ELF-1 (cell line): ENCODE measurements at regions not wholly inside any gene's neighbourhood (a gene's known extent, or its start where the extent isn't known, plus 50 kb on each side); places are given as distances from the start of the nearest gene placed in this dataset.
"Not testable (repeated sequence)": the region's sequence is repeated elsewhere in the genome, so short reads cannot be mapped to it uniquely, and the experiment has no call there.

Experiments
- DNase-seq: peaks from one replicate; pipeline ENCODE4 v3.0.0-alpha.2; 2016; ENCODE audit warnings: low read depth, low spot score

GRCh38 chr4:34253239-34253638, 1991.1 kb downstream of the ARAP2 start:
- no peak for DNase-seq

- DNase-seq: no peak
Observed at GRCh38 chr4:34258176-34258575, 1986.1 kb downstream of the ARAP2 start.

- DNase-seq: no peak
Observed at GRCh38 chr4:34261799-34262314, 1982.5 kb downstream of the ARAP2 start.

DNA sequence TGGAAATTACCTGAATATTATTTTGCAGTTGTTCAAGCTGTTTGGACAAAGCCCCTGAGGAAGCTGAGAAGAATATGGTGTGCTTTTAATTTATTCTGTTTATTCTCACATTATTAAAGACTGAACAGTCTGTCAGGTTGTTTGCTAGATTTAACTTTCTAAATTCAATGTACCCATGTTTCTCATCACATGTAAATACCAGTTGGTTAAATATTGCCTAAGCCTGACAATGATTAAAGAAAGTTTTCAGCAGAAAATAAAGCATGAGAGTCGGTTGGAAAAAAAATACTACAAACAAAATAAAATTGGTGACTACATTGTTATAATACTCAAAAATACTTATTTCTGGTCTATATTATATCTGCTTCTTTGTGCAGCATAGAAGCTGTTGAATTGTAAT, 1974.7 kb downstream of the ARAP2 start:
- DNase-seq: no peak

DNA sequence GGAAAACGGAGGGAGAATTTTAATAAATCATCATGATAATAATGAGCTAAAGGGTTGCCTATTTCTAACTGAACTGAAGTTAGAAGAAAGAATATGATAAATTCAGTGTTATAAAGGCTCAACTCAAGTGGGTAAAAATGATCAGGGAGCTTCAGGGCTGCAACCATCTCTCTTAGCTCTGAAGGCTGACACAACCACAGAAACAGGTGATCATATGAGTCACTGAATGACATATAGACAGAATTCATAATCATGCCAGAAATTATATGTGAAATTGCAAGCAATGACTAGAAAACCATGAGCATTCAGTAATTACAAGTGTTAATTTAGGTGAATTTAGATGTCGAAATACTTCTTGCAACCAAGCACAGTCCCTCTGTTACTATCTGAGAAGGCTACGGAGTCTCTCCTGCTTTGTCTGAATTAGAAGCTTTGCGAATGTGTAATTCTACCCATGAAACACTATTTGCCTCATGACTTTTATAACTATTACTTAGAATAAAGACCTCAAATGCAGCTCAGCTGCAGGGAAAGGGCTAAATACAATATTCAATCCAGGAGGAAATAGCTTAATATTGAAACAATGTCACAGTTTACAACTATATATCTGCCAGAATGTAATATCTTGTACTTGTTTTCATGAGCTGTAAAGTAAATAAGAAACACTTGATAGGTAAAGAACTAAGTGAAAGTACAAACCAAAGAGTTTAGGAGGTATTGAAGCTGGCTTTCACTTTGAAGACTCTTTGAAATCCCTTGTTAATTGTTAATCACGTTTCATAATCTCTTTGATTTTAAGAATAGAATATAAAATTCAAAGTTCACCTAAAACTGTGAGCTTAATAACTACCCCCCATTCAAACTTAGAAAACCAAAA, 1972.6 kb downstream of the ARAP2 start:
- no peak for DNase-seq

DNA sequence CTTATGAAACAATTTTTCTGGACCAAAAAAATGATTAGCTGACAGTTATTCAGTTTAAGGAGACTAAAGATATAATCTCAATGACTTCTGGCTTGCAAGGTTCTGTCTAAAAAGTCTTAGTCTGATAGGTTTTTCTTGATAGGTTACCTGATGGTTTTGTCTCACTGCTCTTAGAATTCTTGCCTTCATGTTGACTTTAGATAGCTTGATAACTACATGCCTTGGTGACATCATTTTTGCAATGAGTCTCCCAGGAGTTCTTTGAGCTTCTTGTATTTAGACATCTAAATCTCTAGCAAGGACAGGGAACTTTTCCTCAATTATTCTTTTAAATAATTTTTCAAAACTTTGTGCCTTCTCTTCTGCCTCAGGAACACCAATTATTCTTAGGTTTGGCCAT, 1965.3 kb downstream of the ARAP2 start:
- no peak for DNase-seq

DNA sequence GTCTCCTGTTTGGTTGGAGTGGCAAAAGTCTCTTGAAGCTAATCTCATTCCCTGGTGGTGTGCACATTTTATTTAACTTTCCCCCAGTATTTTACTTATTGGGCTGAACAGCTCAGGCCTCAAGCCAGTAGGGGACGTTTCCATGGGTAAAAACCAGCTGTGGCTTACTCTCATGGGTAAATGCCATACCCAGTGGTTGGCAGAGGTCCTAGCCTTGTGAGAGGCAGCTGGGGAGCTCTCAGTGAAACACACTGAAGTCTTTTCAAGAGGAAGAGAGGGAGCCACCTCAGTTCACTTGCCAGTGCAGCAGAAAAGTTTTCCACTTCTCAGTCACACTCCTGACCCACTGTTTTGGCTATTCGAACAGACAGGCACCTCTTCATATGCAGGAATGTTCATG, 1964.2 kb downstream of the ARAP2 start:
- DNase-seq: no peak

DNA sequence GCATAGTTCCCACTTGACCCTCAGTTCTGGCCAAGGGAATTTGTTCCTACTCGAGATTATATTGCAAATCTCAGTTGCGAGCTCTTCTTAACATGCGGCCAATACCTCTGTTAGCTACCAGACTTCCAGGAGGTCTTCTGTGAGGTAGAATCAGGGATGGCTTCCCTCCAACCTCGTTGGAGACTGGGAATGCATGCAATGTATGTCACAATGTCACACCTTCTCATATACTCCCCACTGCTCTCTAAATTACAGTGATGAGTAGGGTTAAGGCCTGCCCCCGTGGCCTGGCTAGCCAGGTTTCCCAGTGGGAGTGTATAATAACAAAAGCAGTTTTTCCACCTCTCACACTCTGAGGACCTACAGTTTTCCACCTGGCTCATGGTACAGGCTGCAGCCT, 1962.5 kb downstream of the ARAP2 start:
- no peak for DNase-seq

GRCh38 chr4:34289489-34289888, 1954.8 kb downstream of the ARAP2 start:
- DNase-seq: no peak

DNA sequence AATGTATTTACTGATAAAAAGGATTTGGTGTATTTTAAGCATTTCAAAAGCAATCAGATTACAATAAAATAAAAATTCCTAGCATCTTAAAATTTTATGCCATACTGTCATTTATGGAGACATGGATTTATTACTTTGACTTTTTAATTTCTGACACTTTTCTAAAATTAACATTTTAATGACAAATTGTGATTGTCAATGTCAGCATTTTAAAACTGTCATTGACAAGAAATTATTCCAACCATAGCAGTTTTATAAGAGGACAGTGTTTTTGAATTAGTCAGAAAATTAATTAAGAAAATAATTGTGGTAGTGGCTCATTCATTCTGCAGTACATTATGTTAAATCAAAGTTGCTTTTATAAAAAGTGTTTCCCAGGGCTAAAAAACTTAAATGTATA, 1954.4 kb downstream of the ARAP2 start:
- DNase-seq: no peak

DNA sequence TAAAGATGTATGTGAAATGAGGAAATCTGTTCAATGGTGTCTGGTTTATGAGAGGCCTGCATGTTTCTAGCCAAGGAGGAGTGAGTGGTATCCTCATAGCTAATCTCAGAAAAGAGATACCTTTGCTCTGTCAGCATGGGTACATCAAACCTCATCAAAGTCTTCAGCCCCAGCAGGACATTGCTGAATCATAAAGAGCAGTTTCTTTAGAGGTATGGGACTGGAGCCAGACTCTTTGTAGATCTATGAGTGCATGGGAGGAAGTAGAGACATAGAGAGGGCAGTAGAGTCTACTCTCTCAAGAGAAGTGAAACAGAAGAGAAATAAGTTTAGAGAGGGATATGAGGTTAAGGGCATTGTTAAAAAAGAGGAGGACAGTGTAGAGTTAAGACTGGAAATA, 1950.9 kb downstream of the ARAP2 start:
- DNase-seq: no peak

- no peak for DNase-seq
Observed at GRCh38 chr4:34309383-34309906, 1934.9 kb downstream of the ARAP2 start.

DNA sequence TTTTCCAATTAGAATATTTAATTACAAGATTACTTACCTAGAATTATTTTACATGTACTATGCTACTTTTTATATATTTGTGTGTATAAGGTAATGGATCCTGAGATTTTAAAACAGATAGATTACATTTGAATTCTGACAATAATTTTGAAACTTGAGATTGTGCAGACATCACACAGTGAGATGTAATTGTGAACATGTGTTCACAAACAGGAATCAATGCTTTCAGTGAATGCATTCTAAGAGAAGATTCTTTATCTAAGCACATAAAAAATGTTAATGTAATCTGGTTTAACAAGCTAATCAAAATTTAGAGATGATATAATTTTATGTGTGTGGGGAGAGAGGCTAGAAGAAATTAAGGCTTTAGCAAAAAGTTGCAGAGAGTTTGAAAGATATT, 1925.5 kb downstream of the ARAP2 start:
- no peak for DNase-seq

DNA sequence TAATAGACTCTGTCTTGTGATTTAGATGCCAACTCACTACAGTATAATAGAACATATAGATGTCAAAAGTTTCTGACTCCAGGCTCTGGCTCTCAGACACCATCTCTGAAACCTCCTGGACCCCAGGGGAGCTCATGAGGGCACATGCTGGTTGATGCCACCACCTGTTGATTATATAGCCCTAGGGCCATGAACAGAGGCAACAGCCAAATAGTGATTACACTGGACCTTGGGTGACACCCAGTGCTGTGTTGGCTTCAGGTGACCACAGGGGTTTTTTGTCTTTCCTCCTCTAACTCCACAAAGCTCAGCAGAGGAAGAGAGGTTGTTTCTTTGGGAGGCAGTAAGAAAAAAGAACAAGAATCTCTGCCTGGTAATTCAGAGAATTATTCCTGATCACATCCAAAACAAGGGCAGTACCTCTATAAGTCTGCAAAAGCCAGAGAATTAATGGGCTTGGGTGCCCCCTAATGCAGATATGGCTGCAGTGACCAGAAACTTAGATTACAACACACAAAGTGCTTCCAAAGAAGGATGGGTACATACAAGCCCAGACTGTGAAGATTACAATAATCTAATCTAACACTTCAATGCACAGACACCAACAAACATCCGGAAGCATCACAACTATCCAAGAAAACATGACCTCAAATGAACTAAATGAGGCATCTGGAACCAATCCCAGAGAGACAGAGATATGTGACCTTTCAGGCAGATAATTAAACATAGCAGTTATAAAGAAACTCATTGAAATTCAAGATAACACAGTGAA, 1920.6 kb downstream of the ARAP2 start:
- DNase-seq: no peak

DNA sequence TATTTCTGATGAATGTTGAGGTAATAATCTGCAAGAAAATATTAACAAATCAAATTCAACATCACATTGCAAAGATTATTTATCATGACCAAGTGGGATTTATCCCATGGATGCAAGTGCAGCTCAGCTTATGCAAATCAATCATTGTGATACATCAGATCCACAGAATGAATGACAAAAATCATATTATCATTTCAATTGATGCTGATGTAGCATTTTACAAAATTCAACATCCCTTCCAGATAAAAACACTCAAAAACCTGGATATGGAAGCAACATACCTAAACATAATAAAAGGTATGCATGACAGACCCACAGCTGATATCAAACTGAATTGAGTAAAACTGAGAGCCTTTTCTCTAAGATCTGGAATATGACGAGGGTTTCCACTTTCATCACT, 1915.4 kb downstream of the ARAP2 start:
- no peak for DNase-seq

DNA sequence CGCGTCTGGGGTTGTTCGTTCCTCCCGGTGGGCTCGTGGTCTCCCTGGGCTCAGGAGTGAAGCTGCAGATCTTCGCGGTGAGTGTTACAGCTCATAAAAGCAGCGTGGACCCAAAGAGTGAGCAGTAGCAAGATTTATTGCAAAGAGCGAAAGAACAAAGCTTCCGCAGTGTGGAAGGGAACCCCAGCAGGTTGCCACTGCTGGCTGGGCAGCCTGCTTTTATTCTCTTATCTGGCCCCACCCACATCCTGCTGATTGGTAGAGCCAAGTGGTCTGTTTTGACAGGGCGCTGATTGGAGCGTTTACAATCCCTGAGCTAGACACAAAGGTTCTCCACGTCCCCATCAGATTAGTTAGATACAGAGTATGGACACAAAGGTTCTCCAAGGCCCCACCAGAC, 1909.2 kb downstream of the ARAP2 start:
- DNase-seq: peak; percentile 40

- DNase-seq: not testable (repeated sequence)
Observed at GRCh38 chr4:34335556-34335955, 1908.8 kb downstream of the ARAP2 start.

GRCh38 chr4:34362654-34363053, 1881.7 kb downstream of the ARAP2 start:
- DNase-seq: no peak

DNA sequence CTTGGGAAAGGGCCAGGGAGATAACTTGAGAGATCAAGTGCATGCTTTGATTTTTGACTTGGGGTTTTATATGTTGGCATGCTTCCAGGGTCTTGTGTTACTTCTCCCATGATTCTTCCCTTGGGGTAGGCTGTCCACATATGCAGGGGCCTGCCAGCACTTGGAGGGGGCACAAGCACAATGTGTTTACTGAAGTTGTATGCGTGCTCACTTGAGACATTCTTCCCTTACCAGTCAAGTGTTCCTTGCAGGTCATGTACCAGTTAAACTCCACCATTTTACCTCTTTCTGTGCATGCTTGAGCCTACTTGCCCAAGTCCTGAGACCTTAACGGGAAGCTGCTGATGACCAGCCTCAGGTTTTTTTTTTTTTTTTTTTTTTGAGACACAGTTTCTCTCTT, 1880.5 kb downstream of the ARAP2 start:
- DNase-seq: no peak

- DNase-seq: no peak
Observed at GRCh38 chr4:34365946-34366345, 1878.4 kb downstream of the ARAP2 start.

- no peak for DNase-seq
Observed at GRCh38 chr4:34371676-34372075, 1872.6 kb downstream of the ARAP2 start.

GRCh38 chr4:34372815-34373214, 1871.5 kb downstream of the ARAP2 start:
- DNase-seq: no peak

DNA sequence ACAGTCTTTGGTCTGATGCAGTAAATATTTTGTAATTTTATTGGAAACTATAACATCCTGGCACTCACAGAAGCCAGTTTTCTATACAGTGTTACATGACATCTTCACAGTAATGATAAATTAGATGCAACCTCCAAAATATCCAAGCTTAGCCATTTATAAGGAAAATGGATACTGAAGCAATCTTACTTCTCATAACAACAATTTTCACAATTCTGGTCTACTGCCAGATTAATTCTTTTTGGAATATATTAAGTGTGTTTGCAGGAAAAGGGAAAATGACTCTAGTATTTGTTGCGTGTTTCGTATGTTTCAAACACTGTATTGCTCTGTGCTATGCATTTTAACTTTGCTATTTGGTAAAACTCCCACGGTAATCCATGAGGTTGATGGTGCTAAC, 1870.9 kb downstream of the ARAP2 start:
- DNase-seq: no peak
